Spleen (tissue), 11 donors: ENCODE measurements at regions not wholly inside any gene's neighbourhood (a gene's known extent, or its start where the extent isn't known, plus 50 kb on each side); places are given as distances from the start of the nearest gene placed in this dataset.

ENCODE experiments used
- DNase-seq: peaks from one replicate; pipeline ENCODE4 v3.0.0-alpha.2; 2020
- H3K27ac ChIP-seq, 8 donors: fragments of 200-600 bp; sonication (generic) in 7 of 8; 1 replicate in 4 of 8; 2 replicates in 4 of 8; pipeline versions ENCODE4 v1.5.0 to v1.8.0; 2016 to 2021; ENCODE audit warnings: inconsistent platforms in 4 of 8, mild to moderate bottlenecking in 4 of 8, moderate library complexity in 1 of 8
- H3K27me3 ChIP-seq, 7 donors: fragments of 200-600 bp; sonication (generic) in 6 of 7; replicated peaks in 1 of 7; 1 replicate in 4 of 7; 2 replicates in 3 of 7; pipeline versions ENCODE4 v1.5.0 to v1.8.0; 2016 to 2021; ENCODE audit warnings: inconsistent platforms in 3 of 7, mild to moderate bottlenecking in 1 of 7
- H3K36me3 ChIP-seq, 6 donors: fragments of 200-600 bp; sonication (generic) in 5 of 6; 1 replicate in 4 of 6; 2 replicates in 2 of 6; pipeline versions ENCODE4 v1.5.0 to v1.8.0; 2016 to 2021; ENCODE audit warnings: inconsistent platforms in 2 of 6
- H3K4me1 ChIP-seq, 6 donors: fragments of 200-600 bp; sonication (generic) in 5 of 6; 1 replicate in 3 of 6; 2 replicates in 3 of 6; pipeline versions ENCODE4 v1.5.0 to v1.8.0; 2016 to 2021; ENCODE audit warnings: inconsistent platforms in 3 of 6
- H3K4me3 ChIP-seq, 8 donors: fragments of 200-600 bp; sonication (generic) in 7 of 8; 1 replicate in 4 of 8; 2 replicates in 4 of 8; pipeline versions ENCODE4 v1.5.0 to v1.8.0; 2016 to 2021; ENCODE audit warnings: inconsistent platforms in 4 of 8, mild to moderate bottlenecking in 4 of 8, moderate library complexity in 2 of 8
- H3K9me3 ChIP-seq, 8 donors: fragments of 200-600 bp; sonication (generic) in 7 of 8; 1 replicate in 4 of 8; 2 replicates in 4 of 8; pipeline versions ENCODE4 v1.5.0 to v1.8.0; 2016 to 2021; ENCODE audit warnings: inconsistent platforms in 4 of 8
- POLR2A ChIP-seq, 3 donors: fragments of 450-650 bp; IDR thresholded peaks; one replicate each; pipeline ENCODE4 v1.5.1; 2017; ENCODE audit warnings: antibody characterized with exemption in 3 of 3, mild to moderate bottlenecking in 1 of 3
- POLR2AphosphoS5 ChIP-seq, 3 donors: sonication (generic); formaldehyde crosslinking; IDR thresholded peaks; one replicate each; pipeline ENCODE4 v1.5.1; 2017; ENCODE audit warnings: antibody characterized with exemption in 3 of 3
- WGBS, 5 donors: extraction: QIAGEN DNeasy Blood & Tissue Kit in 3 of 5; methylation state at CpG; one replicate each; pipeline versions ENCODE4 v1.1.5 to v1.1.7; 2013 to 2018; 5-methylcytosine and 5-hydroxymethylcytosine counted together
- intact Hi-C: fragments of 100-400 bp; cut with DNase I; formaldehyde crosslinking; loops from one replicate; pipeline ENCODE4 v1.15.0; 2023; ENCODE audit warnings: low total_unique reads
- TF ChIP-seq, protein P1 (sequence below), 11 experiments: fragments of 200-600 bp in 7 of 11; fragments of 450-650 bp in 4 of 11; sonication (generic) in 4 of 11; IDR thresholded peaks in 8 of 11; conservative IDR thresholded peaks in 3 of 11; 1 replicate in 7 of 11; 2 replicates in 4 of 11; pipeline versions ENCODE4 v1.4.0 to v1.8.0; 2016 to 2021; ENCODE audit warnings: antibody characterized with exemption in 11 of 11, inconsistent platforms in 4 of 11, mild to moderate bottlenecking in 1 of 11
- donor health status: healthy with polysubstance abuse.
- donor health status: DM: no; HTN: no; CAD: no; lungs with moderate emphysema.
- donor health status: DM: no; HTN: no; CAD: no.
- donor health status: Bipolar disorder and iron deficiency.
- donor health status: healthy.
- donor health status: DM: no; HTN: no; CAD: no.
- donor health status: DM: yes; HTN: yes; CAD: no.

DNA sequence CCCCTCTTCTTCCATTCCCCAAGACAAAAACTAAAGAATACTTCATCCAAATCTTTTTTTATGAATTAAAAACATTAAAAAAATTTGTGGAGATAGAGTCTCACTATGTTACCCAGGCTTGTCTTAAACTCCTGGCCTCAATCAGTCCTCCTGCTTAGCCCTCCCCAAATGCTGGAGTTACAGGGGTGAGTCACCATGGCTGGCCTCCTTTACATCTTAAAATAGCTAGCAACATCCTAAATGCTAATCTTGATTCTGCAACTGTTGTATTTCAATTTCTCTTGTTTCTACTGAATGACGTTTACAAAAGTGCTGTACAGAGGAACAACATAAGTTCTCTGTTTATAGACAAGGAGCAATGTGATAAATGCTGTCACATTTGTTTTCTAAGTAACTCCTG, 483.5 kb downstream of the ADGRL2 start:
- H3K36me3 ChIP-seq, result no peaks in the 10 kb centered on the region
- intact Hi-C loops, result no loop called here
- no peak for DNase-seq
- H3K9me3 ChIP-seq, result peaks cover 0 to 4% (median 0%) of the 10 kb centered on the region in 8 donors
- TF ChIP-seq, protein P1, sequence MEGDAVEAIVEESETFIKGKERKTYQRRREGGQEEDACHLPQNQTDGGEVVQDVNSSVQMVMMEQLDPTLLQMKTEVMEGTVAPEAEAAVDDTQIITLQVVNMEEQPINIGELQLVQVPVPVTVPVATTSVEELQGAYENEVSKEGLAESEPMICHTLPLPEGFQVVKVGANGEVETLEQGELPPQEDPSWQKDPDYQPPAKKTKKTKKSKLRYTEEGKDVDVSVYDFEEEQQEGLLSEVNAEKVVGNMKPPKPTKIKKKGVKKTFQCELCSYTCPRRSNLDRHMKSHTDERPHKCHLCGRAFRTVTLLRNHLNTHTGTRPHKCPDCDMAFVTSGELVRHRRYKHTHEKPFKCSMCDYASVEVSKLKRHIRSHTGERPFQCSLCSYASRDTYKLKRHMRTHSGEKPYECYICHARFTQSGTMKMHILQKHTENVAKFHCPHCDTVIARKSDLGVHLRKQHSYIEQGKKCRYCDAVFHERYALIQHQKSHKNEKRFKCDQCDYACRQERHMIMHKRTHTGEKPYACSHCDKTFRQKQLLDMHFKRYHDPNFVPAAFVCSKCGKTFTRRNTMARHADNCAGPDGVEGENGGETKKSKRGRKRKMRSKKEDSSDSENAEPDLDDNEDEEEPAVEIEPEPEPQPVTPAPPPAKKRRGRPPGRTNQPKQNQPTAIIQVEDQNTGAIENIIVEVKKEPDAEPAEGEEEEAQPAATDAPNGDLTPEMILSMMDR (IDR thresholded peaks at IDR 0.05 in 8 of 11, conservative IDR thresholded peaks at IDR 0.05 in 3 of 11), result no peak
- TF ChIP-seq POLR2A (IDR thresholded peaks at IDR 0.05) (no peak), POLR2AphosphoS5 (IDR thresholded peaks at IDR 0.05) (no peak)
- H3K4me1 ChIP-seq, result no peaks in the 10 kb centered on the region
- H3K27ac ChIP-seq, result no peak overlapping the region
- 67 to 88% (median 77%) methylated on average over 1 of the region's 1 CpG for WGBS, 5 donors
- no peaks in the 10 kb centered on the region for H3K27me3 ChIP-seq
- H3K4me3 ChIP-seq, result no peak overlapping the region

DNA sequence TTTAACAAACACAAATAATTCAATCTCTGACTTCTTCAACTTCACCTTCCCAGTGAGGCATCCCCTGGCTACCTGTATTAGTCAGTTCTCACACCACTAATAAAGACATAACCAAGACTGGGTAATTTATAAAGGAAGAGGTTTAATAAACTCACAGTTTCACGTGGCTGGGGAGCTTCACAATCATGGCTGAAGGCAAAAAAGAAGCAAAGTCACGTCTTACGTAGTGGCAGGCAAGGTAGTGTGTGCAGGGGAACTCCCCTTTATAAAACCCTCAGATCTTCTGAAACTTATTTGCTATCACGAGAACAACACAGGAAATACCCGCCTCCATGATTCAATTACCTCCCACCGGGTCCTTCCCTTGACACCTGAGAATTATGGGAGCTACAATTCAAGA, 478.5 kb downstream of the ADGRL2 start:
- intact Hi-C loops, result no loop called here
- H3K9me3 ChIP-seq, result peaks cover 0 to 4% (median 0%) of the 10 kb centered on the region in 8 donors
- TF ChIP-seq POLR2AphosphoS5 (IDR thresholded peaks at IDR 0.05) (no peak), POLR2A (IDR thresholded peaks at IDR 0.05) (no peak)
- TF ChIP-seq, protein P1 (IDR thresholded peaks at IDR 0.05 in 8 of 11, conservative IDR thresholded peaks at IDR 0.05 in 3 of 11), result no peak
- no peak for DNase-seq
- H3K4me1 ChIP-seq, result no peaks in the 10 kb centered on the region
- 64 to 85% (median 73%) methylated on average over 6 of the region's 6 CpGs for WGBS, 5 donors
- no peak overlapping the region for H3K4me3 ChIP-seq
- H3K36me3 ChIP-seq, result no peaks in the 10 kb centered on the region
- H3K27me3 ChIP-seq, result no peaks in the 10 kb centered on the region
- no peak overlapping the region for H3K27ac ChIP-seq

DNA sequence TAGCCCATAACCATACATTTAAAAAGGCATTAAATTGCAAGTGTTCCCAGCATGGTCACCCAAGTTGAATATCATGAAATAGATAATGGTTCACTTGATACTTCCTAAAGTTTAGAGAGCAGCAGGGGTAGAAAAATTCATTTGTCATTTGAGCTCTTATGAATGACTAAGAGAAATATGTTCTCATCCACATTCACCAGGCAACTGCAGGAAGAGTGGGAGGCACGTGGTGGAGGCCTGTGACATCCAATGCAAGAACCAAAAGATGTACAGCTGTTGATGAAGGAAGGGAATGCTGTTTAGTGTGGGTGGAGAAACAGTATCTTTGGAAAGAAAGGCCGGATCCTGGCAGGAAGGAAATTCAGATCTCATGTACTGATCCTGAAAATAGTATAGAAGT, 473.1 kb downstream of the ADGRL2 start:
- no peak for DNase-seq
- WGBS, 5 donors, result 39 to 62% (median 54%) methylated on average over 2 of the region's 2 CpGs
- intact Hi-C loops, result no loop called here
- TF ChIP-seq, protein P1 (IDR thresholded peaks at IDR 0.05 in 8 of 11, conservative IDR thresholded peaks at IDR 0.05 in 3 of 11), result no peak
- TF ChIP-seq POLR2AphosphoS5 (IDR thresholded peaks at IDR 0.05) (no peak), POLR2A (IDR thresholded peaks at IDR 0.05) (no peak)
- no peak overlapping the region for H3K27ac ChIP-seq
- no peaks in the 10 kb centered on the region for H3K4me1 ChIP-seq
- H3K27me3 ChIP-seq, result no peaks in the 10 kb centered on the region
- H3K36me3 ChIP-seq, result no peaks in the 10 kb centered on the region
- H3K4me3 ChIP-seq, result no peak overlapping the region
- H3K9me3 ChIP-seq, result peaks cover 0 to 7% (median 0%) of the 10 kb centered on the region in 8 donors

DNA sequence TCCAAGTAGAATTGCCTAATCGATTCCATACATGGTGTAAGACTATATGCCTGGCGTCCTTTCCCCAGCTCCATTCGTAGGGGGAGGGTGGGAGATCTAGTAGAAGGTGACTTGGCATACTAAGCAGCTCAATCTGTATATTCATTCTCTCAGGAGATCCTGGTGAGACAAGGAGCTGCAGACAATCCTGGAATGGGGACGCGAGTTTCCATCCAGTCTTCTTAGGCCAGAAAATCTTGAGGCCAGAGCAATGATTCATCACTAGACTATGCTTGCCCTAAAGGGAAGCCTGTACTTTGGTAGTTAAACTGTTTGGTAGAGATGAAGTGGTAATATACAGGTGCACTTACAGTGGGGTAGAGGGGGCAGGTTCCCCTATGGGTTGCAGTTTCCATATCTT, 468.7 kb downstream of the ADGRL2 start:
- TF ChIP-seq, protein P1 (IDR thresholded peaks at IDR 0.05 in 8 of 11, conservative IDR thresholded peaks at IDR 0.05 in 3 of 11), result no peak
- TF ChIP-seq POLR2A (IDR thresholded peaks at IDR 0.05), result no peak
- TF ChIP-seq POLR2AphosphoS5 (IDR thresholded peaks at IDR 0.05), result no peak
- Histone ChIP-seq H3K36me3 (no peaks in the 10 kb centered on the region), H3K9me3 (peaks cover 0 to 10% (median 0%) of the 10 kb centered on the region in 8 donors), H3K4me3 (no peak overlapping the region), H3K4me1 (no peaks in the 10 kb centered on the region), H3K27ac (no peak overlapping the region), H3K27me3 (no peaks in the 10 kb centered on the region)
- intact Hi-C loops, result no loop called here
- no peak for DNase-seq
- 79 to 91% (median 87%) methylated on average over 5 of the region's 5 CpGs for WGBS, 5 donors
